H1 (cell line): ENCODE measurements at regions not wholly inside any gene's neighbourhood (a gene's known extent, or its start where the extent isn't known, plus 50 kb on each side); places are given as distances from the start of the nearest gene placed in this dataset.

Experiments used
- BCL11A ChIP-seq, 2 experiments: IDR thresholded peaks; one replicate each; pipeline ENCODE4 v1.6.1; 2011; ENCODE audit warnings: low read depth in 2 of 2, low read length in 2 of 2, mild to moderate bottlenecking in 2 of 2
- CHD7 ChIP-seq: fragments of 300-600 bp; sonication (generic); IDR thresholded peaks from 2 replicates; pipeline ENCODE4 v1.7.1; 2012; ENCODE audit warnings: low read length, moderate library complexity, mild to moderate bottlenecking, inconsistent platforms; ENCODE audit not compliant: insufficient replicate concordance
- GTF2F1 ChIP-seq: IDR thresholded peaks from 2 replicates; pipeline ENCODE4 v1.6.1; 2012; ENCODE audit warnings: low read depth, low read length, improper control_type of control experiment, borderline replicate concordance
- NANOG ChIP-seq: IDR thresholded peaks from 2 replicates; pipeline ENCODE4 v1.6.1; 2011; ENCODE audit warnings: low read length, low read depth, mild to moderate bottlenecking, inconsistent platforms; ENCODE audit not compliant: insufficient read depth, poor library complexity, severe bottlenecking
- RNF2 ChIP-seq: fragments of 200-900, 300-1000 bp; sonication (generic); IDR thresholded peaks from 2 replicates; pipeline ENCODE4 v1.7.1; 2016; ENCODE audit warnings: borderline replicate concordance, low read depth, mild to moderate bottlenecking, antibody characterized with exemption, low read length; ENCODE audit not compliant: poor library complexity, severe bottlenecking; ENCODE audit errors: missing control alignments
- SIN3A ChIP-seq, 2 experiments: IDR thresholded peaks in 1 of 2; conservative IDR thresholded peaks in 1 of 2; 2 replicates each; pipeline ENCODE4 v1.6.1; 2011 to 2012; ENCODE audit warnings: low read length in 2 of 2, improper control_type of control experiment in 1 of 2, low read depth in 1 of 2, mild to moderate bottlenecking in 1 of 2
- TAF1 ChIP-seq: IDR thresholded peaks from 2 replicates; pipeline ENCODE4 v1.6.1; 2011; ENCODE audit warnings: mild to moderate bottlenecking, low read depth, low read length
- TF ChIP-seq, protein P1 (sequence below): IDR thresholded peaks from 2 replicates; pipeline ENCODE4 v1.6.1; 2012; ENCODE audit warnings: low read length, inconsistent platforms

GRCh38 chr1:29803486-29803885 is 567.2 kb downstream of the PTPRU start (continued):
- TF ChIP-seq CHD7 (no peak), SIN3A (conservative IDR thresholded peaks at IDR 0.05 in 1 of 2, IDR thresholded peaks at IDR 0.05 in 1 of 2; ENCODE audit: low read depth in 1 of 2, low read length in 2 of 2) (no peak), RNF2 (no peak), GTF2F1 (no peak), NANOG (no peak), BCL11A (IDR thresholded peaks at IDR 0.05; ENCODE audit: low read depth in 2 of 2, low read length in 2 of 2) (no peak), TAF1 (no peak)
- TF ChIP-seq, protein P1, sequence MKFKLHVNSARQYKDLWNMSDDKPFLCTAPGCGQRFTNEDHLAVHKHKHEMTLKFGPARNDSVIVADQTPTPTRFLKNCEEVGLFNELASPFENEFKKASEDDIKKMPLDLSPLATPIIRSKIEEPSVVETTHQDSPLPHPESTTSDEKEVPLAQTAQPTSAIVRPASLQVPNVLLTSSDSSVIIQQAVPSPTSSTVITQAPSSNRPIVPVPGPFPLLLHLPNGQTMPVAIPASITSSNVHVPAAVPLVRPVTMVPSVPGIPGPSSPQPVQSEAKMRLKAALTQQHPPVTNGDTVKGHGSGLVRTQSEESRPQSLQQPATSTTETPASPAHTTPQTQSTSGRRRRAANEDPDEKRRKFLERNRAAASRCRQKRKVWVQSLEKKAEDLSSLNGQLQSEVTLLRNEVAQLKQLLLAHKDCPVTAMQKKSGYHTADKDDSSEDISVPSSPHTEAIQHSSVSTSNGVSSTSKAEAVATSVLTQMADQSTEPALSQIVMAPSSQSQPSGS: no peak
